ENCODE measurements at regions not wholly inside any gene's neighbourhood (a gene's known extent, or its start where the extent isn't known, plus 50 kb on each side); places are given as distances from the start of the nearest gene placed in this dataset.
A peak's percentile ranks its signal among the peaks of the same experiment; 100 is the strongest.

GRCh38 chr5:74152625-74153254 lies 487.8 kb downstream of the ENC1 start:
- H3K27ac Mint-ChIP-seq (ENCODE audit: unreplicated experiment), result no peak overlapping the region
- no peak for DNase-seq (ENCODE audit: low spot score)

GRCh38 chr5:74152136-74152535 lies 488.4 kb downstream of the ENC1 start:
- Mint-ChIP-seq H3K27ac (ENCODE audit: unreplicated experiment) (no peak overlapping the region), H3K4me3 (ENCODE audit: unreplicated experiment) (no peak overlapping the region), H3K27me3 (ENCODE audit: low read depth) (no peaks in the 10 kb centered on the region), H3K4me1 (ENCODE audit: low read depth) (peaks cover 25% of the 10 kb centered on the region), H3K36me3 (ENCODE audit: low read depth) (no peaks in the 10 kb centered on the region), H3K9me3 (ENCODE audit: low read depth) (no peaks in the 10 kb centered on the region)
- TF ChIP-seq CTCF (IDR thresholded peaks at IDR 0.05), result no peak
- DNase-seq (ENCODE audit: low spot score), result no peak

More at GRCh38 chr5:74152625-74153254, 487.8 kb downstream of the ENC1 start:
- peaks cover 25% of the 10 kb centered on the region for H3K4me1 Mint-ChIP-seq (ENCODE audit: low read depth)
- no peaks in the 10 kb centered on the region for H3K27me3 Mint-ChIP-seq (ENCODE audit: low read depth)
- H3K36me3 Mint-ChIP-seq (ENCODE audit: low read depth), result no peaks in the 10 kb centered on the region
- TF ChIP-seq CTCF (IDR thresholded peaks at IDR 0.05), result no peak
- no peaks in the 10 kb centered on the region for H3K9me3 Mint-ChIP-seq (ENCODE audit: low read depth)
- no peak overlapping the region for H3K4me3 Mint-ChIP-seq (ENCODE audit: unreplicated experiment)

GRCh38 chr5:74149395-74149794 lies 491.1 kb downstream of the ENC1 start:
- Mint-ChIP-seq H3K4me3 (ENCODE audit: unreplicated experiment) (no peak overlapping the region), H3K27ac (ENCODE audit: unreplicated experiment) (peak overlapping the region; percentile 62), H3K4me1 (ENCODE audit: low read depth) (peaks cover 25% of the 10 kb centered on the region), H3K9me3 (ENCODE audit: low read depth) (no peaks in the 10 kb centered on the region), H3K36me3 (ENCODE audit: low read depth) (no peaks in the 10 kb centered on the region), H3K27me3 (ENCODE audit: low read depth) (peaks cover under 1% of the 10 kb centered on the region)
- no peak for DNase-seq (ENCODE audit: low spot score)
- no peak for TF ChIP-seq CTCF (IDR thresholded peaks at IDR 0.05)

GRCh38 chr5:74148321-74148720 lies 492.2 kb downstream of the ENC1 start:
- no peak for DNase-seq (ENCODE audit: low spot score)

GRCh38 chr5:74146796-74147195 lies 493.7 kb downstream of the ENC1 start:
- DNase-seq (ENCODE audit: low spot score), result no peak
- Mint-ChIP-seq H3K9me3 (ENCODE audit: low read depth) (no peaks in the 10 kb centered on the region), H3K4me1 (ENCODE audit: low read depth) (peaks cover 9% of the 10 kb centered on the region), H3K27me3 (ENCODE audit: low read depth) (peaks cover 4% of the 10 kb centered on the region), H3K36me3 (ENCODE audit: low read depth) (no peaks in the 10 kb centered on the region), H3K27ac (ENCODE audit: unreplicated experiment) (no peak overlapping the region), H3K4me3 (ENCODE audit: unreplicated experiment) (no peak overlapping the region)
- no peak for TF ChIP-seq CTCF (IDR thresholded peaks at IDR 0.05)

More at GRCh38 chr5:74148321-74148720, 492.2 kb downstream of the ENC1 start:
- no peak overlapping the region for H3K27ac Mint-ChIP-seq (ENCODE audit: unreplicated experiment)
- no peaks in the 10 kb centered on the region for H3K9me3 Mint-ChIP-seq (ENCODE audit: low read depth)
- H3K4me3 Mint-ChIP-seq (ENCODE audit: unreplicated experiment), result no peak overlapping the region
- H3K27me3 Mint-ChIP-seq (ENCODE audit: low read depth), result peaks cover 4% of the 10 kb centered on the region
- peaks cover 19% of the 10 kb centered on the region for H3K4me1 Mint-ChIP-seq (ENCODE audit: low read depth)
- H3K36me3 Mint-ChIP-seq (ENCODE audit: low read depth), result no peaks in the 10 kb centered on the region
- TF ChIP-seq CTCF (IDR thresholded peaks at IDR 0.05), result no peak
